ENCODE measurements at regions not wholly inside any gene's neighbourhood (a gene's known extent, or its start where the extent isn't known, plus 50 kb on each side); places are given as distances from the start of the nearest gene placed in this dataset.

GRCh38 chr15:70528270-70528706 lies 235.1 kb downstream of the UACA start:
- Histone ChIP-seq H3K27me3 (ENCODE audit: insufficient read depth, low read length) (no peaks in the 10 kb centered on the region; the same call in 1 of the 2 replicates), H3K79me1 (ENCODE audit: insufficient read depth, low read depth, low read length, poor library complexity, severe bottlenecking) (no peaks in the 10 kb centered on the region), H4K5ac (ENCODE audit: insufficient read length, low read depth, low read length) (no peak overlapping the region), H2AK5ac (ENCODE audit: insufficient read length, low read length) (no peak overlapping the region), H4K91ac (ENCODE audit: insufficient read length, low read depth, low read length) (no peak overlapping the region), H3K4ac (ENCODE audit: low read depth, low read length) (no peak overlapping the region), H2BK12ac (ENCODE audit: insufficient read length, low read depth, low read length) (no peak overlapping the region), H3K14ac (ENCODE audit: insufficient read depth, low read length) (no peak overlapping the region), H3K23ac (ENCODE audit: insufficient read length, low read depth, low read length) (no peak overlapping the region), H3K9ac (ENCODE audit: extremely low read depth, insufficient read length, low read length) (no peak overlapping the region), H3K4me2 (ENCODE audit: insufficient read depth, insufficient read length, low read length) (no peak overlapping the region), H3K56ac (ENCODE audit: insufficient read length, low read depth, low read length) (no peak overlapping the region), H2BK20ac (ENCODE audit: low read depth, low read length, poor library complexity, severe bottlenecking) (no peak overlapping the region), H2BK15ac (ENCODE audit: low read depth, low read length) (no peak overlapping the region), H3K27ac (ENCODE audit: insufficient read length, low read depth, low read length) (no peak overlapping the region), H3T11ph (ENCODE audit: low read length) (no peak overlapping the region), H3K18ac (ENCODE audit: insufficient read length, low read depth, low read length) (no peak overlapping the region), H4K20me1 (ENCODE audit: control insufficient read depth, insufficient read depth, insufficient read length) (no peaks in the 10 kb centered on the region), H3K9me3 (ENCODE audit: control insufficient read depth, low read depth, low read length) (no peaks in the 10 kb centered on the region), H4K8ac (replicated peaks; ENCODE audit: insufficient read length, low read depth, low read length) (no peak overlapping the region), H3K23me2 (ENCODE audit: insufficient read length, low read depth, low read length, poor library complexity, severe bottlenecking) (no peaks in the 10 kb centered on the region), H2AFZ (ENCODE audit: low read length) (no peak overlapping the region), H3K79me2 (ENCODE audit: insufficient read depth, low read length) (no peaks in the 10 kb centered on the region), H2BK5ac (ENCODE audit: insufficient read length, low read length) (no peak overlapping the region), H2BK120ac (ENCODE audit: low read depth, low read length, poor library complexity, severe bottlenecking) (no peak overlapping the region), H3K4me1 (ENCODE audit: insufficient read depth, low read length) (no peaks in the 10 kb centered on the region)
- WGBS (ENCODE audit: extremely low coverage, insufficient read length, low lambda C conversion rate), result no CpG with 5 or more reads among the region's 6 CpGs
- peak; percentile 13 for DNase-seq
- Mint-ChIP-seq H3K27ac (no peak overlapping the region; a peak in 1 of 7 replicates), H3K27me3 (ENCODE audit: low read depth) (peaks cover 6% of the 10 kb centered on the region; the same call in 1 of the 2 replicates), H3K4me3 (no peak overlapping the region), H3K9me3 (no peaks in the 10 kb centered on the region), H3K4me1 (peaks cover 25 to 26% of the 10 kb centered on the region in 2 experiments), H3K36me3 (ENCODE audit: insufficient read depth in 1 of 3, low read depth in 3 of 3) (no peaks in the 10 kb centered on the region)
- TF ChIP-seq CTCF (conservative IDR thresholded peaks at IDR 0.05), result no peak
